HEK293 (cell line): ENCODE measurements at regions not wholly inside any gene's neighbourhood (a gene's known extent, or its start where the extent isn't known, plus 50 kb on each side); places are given as distances from the start of the nearest gene placed in this dataset.

Experiments
- ATF2 ChIP-seq: fragments of 450-650 bp; formaldehyde crosslinking; IDR thresholded peaks from 2 replicates; pipeline ENCODE4 v1.5.1; 2016; ENCODE audit warnings: missing biosample characterization, missing genetic modification characterization, low read depth
- BCL11A ChIP-seq: fragments of 450-650 bp; formaldehyde crosslinking; IDR thresholded peaks from 2 replicates; pipeline ENCODE4 v1.5.1; 2016; ENCODE audit warnings: low read depth, missing biosample characterization, missing genetic modification characterization
- OSR2 ChIP-seq: fragments of 450-650 bp; formaldehyde crosslinking; IDR thresholded peaks from 2 replicates; pipeline ENCODE4 v1.5.1; 2016; ENCODE audit warnings: missing biosample characterization, missing genetic modification characterization
- ZFP41 ChIP-seq: fragments of 450-650 bp; formaldehyde crosslinking; IDR thresholded peaks from 2 replicates; pipeline ENCODE4 v1.5.1; 2016; ENCODE audit warnings: missing biosample characterization, missing genetic modification characterization, borderline replicate concordance
- ZNF248 ChIP-seq: fragments of 450-650 bp; formaldehyde crosslinking; IDR thresholded peaks from 2 replicates; pipeline ENCODE4 v1.5.1; 2017; ENCODE audit warnings: missing biosample characterization, missing genetic modification characterization
- ZNF266 ChIP-seq: fragments of 450-650 bp; formaldehyde crosslinking; IDR thresholded peaks from 2 replicates; pipeline ENCODE4 v1.5.1; 2016; ENCODE audit warnings: missing biosample characterization, missing genetic modification characterization, low read depth
- ZNF274 ChIP-seq, 2 experiments: fragments of 200-500 bp in 1 of 2; fragments of 450-650 bp in 1 of 2; sonication (Bioruptor generic) in 1 of 2; formaldehyde crosslinking in 1 of 2; IDR thresholded peaks; 2 replicates each; pipeline versions ENCODE4 v1.5.1 to v1.6.1; 2014 to 2016; ENCODE audit warnings: borderline replicate concordance in 1 of 2, inconsistent platforms in 1 of 2, low read length in 1 of 2, missing biosample characterization in 1 of 2, missing genetic modification characterization in 1 of 2
- ZNF280D ChIP-seq: fragments of 450-650 bp; formaldehyde crosslinking; IDR thresholded peaks from 2 replicates; pipeline ENCODE4 v1.5.1; 2016; ENCODE audit warnings: missing biosample characterization, missing genetic modification characterization
- ZNF398 ChIP-seq: fragments of 450-650 bp; formaldehyde crosslinking; IDR thresholded peaks from 2 replicates; pipeline ENCODE4 v1.5.1; 2017; ENCODE audit warnings: missing biosample characterization, missing genetic modification characterization
- ZNF521 ChIP-seq: fragments of 450-650 bp; formaldehyde crosslinking; IDR thresholded peaks from 2 replicates; pipeline ENCODE4 v1.5.1; 2017; ENCODE audit warnings: missing biosample characterization, mild to moderate bottlenecking, missing genetic modification characterization
- ZNF548 ChIP-seq: fragments of 450-650 bp; formaldehyde crosslinking; IDR thresholded peaks from 2 replicates; pipeline ENCODE4 v1.5.1; 2016; ENCODE audit warnings: missing biosample characterization, missing genetic modification characterization
- TF ChIP-seq, protein P1 (sequence below): fragments of 450-650 bp; formaldehyde crosslinking; IDR thresholded peaks from 2 replicates; pipeline ENCODE4 v1.5.1; 2016; ENCODE audit warnings: missing biosample characterization, missing genetic modification characterization
- TF ChIP-seq, protein P2 (sequence below): fragments of 450-650 bp; formaldehyde crosslinking; IDR thresholded peaks from 2 replicates; pipeline ENCODE4 v1.5.1; 2016; ENCODE audit warnings: missing biosample characterization, missing genetic modification characterization

DNA sequence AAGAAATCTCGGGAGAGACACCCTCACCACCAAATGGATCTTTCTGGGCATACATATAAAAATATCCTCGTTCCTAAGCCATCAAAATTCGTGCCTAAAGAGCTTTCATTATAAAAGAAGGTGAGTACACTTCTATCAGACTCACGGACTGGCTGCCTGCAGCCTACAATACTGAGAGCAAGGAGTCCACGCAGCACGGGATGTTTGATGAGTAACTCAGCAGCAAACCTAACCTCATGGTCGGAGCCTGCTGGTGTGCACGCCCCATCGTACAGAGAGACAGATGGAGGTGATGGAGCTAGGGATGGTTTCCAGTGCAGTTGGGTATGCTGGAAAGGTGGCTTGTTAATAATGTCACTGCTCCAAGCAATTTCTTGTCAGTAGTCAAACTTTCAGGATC, 256.2 kb downstream of the FIGN start:
- TF ChIP-seq, protein P1, sequence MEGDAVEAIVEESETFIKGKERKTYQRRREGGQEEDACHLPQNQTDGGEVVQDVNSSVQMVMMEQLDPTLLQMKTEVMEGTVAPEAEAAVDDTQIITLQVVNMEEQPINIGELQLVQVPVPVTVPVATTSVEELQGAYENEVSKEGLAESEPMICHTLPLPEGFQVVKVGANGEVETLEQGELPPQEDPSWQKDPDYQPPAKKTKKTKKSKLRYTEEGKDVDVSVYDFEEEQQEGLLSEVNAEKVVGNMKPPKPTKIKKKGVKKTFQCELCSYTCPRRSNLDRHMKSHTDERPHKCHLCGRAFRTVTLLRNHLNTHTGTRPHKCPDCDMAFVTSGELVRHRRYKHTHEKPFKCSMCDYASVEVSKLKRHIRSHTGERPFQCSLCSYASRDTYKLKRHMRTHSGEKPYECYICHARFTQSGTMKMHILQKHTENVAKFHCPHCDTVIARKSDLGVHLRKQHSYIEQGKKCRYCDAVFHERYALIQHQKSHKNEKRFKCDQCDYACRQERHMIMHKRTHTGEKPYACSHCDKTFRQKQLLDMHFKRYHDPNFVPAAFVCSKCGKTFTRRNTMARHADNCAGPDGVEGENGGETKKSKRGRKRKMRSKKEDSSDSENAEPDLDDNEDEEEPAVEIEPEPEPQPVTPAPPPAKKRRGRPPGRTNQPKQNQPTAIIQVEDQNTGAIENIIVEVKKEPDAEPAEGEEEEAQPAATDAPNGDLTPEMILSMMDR (tag by site-specific recombination): no peak
- TF ChIP-seq ATF2 (tag by site-specific recombination): no peak
- TF ChIP-seq ZNF274 (IDR thresholded peaks at IDR 0.05; ENCODE audit: low read length): no peak
- TF ChIP-seq ZNF274 (tag by site-specific recombination; IDR thresholded peaks at IDR 0.05; ENCODE audit: borderline replicate concordance): no peak
- TF ChIP-seq OSR2 (tag by site-specific recombination): no peak
- no peak for TF ChIP-seq ZNF521 (tag by site-specific recombination)
- no peak for TF ChIP-seq BCL11A (tag by site-specific recombination)
- no peak for TF ChIP-seq ZFP41
- no peak for TF ChIP-seq ZNF398 (tag by site-specific recombination)
- no peak for TF ChIP-seq ZNF248 (tag by site-specific recombination)
- TF ChIP-seq ZNF548 (tag by site-specific recombination): no peak
- TF ChIP-seq, protein P2, sequence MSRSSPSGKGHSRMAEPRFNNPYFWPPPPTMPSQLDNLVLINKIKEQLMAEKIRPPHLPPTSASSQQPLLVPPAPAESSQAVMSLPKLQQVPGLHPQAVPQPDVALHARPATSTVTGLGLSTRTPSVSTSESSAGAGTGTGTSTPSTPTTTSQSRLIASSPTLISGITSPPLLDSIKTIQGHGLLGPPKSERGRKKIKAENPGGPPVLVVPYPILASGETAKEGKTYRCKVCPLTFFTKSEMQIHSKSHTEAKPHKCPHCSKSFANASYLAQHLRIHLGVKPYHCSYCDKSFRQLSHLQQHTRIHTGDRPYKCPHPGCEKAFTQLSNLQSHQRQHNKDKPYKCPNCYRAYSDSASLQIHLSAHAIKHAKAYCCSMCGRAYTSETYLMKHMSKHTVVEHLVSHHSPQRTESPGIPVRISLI (tag by site-specific recombination): no peak
- TF ChIP-seq ZNF266 (tag by site-specific recombination): no peak
- no peak for TF ChIP-seq ZNF280D
